HG03571 (cell line): ENCODE measurements at regions not wholly inside any gene's neighbourhood (a gene's known extent, or its start where the extent isn't known, plus 50 kb on each side); places are given as distances from the start of the nearest gene placed in this dataset.

ENCODE experiments used
- ATAC-seq: cut with Tn5 transposase; IDR thresholded peaks from one replicate; pipeline ENCODE4 v1.9.1; 2021; ENCODE audit not compliant: unreplicated experiment

DNA sequence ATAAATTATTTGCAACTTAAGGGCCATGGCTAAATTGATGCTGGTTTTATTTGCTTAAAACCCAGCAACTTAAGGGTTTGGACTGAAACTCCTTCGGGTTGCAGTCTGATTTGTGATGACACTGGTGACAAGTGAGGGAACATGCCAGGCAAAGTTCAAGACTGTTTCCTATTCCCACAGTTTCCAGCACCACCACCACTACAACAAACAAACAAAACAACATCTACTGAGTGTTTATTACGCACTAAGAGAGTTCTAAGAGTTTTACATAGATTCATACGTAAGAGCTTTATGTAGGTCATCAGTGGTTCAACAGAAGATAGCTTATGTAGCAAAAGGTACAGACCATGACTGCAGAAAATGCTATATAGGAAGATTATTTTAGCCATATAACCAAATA, 1582.1 kb downstream of the BRINP3 start:
- no peak for ATAC-seq

DNA sequence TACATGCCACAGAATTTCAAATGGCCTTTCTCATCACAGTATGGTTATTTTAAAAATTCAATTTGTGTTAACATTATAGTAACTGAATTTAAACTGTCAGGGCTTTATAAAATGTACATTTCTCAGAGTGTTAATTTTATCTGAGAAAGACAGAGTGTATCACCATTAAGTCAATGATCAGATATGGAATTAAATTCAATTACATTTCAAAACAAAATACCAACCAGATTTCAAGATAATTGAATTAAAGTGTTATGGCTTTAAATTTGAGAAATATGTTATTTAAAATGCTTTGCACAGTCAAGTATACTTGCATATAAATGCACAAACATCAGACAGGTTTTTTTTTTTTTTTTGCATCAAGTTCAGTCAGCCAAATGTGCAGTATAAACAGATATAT, 1574.4 kb downstream of the BRINP3 start:
- ATAC-seq: no peak

DNA sequence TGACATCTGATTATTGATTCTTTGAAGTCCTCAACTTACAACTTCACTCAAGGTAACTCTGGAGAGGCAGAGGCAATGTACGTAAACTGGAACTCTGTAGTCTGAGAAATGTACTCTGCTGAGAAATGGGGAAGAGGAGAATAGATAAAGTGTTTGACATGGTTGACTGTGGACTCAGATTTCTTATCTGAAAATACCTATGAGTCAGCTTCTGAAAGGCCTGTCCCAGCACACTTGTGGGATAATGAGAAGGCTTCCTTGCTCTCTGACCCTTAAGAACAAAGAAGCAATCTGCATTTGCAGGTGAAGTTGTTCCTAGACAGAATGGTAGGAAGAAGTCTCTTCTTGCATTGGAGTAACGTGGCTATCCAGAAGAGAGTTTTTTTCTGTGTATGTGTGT, 1573.5 kb downstream of the BRINP3 start:
- no peak for ATAC-seq

DNA sequence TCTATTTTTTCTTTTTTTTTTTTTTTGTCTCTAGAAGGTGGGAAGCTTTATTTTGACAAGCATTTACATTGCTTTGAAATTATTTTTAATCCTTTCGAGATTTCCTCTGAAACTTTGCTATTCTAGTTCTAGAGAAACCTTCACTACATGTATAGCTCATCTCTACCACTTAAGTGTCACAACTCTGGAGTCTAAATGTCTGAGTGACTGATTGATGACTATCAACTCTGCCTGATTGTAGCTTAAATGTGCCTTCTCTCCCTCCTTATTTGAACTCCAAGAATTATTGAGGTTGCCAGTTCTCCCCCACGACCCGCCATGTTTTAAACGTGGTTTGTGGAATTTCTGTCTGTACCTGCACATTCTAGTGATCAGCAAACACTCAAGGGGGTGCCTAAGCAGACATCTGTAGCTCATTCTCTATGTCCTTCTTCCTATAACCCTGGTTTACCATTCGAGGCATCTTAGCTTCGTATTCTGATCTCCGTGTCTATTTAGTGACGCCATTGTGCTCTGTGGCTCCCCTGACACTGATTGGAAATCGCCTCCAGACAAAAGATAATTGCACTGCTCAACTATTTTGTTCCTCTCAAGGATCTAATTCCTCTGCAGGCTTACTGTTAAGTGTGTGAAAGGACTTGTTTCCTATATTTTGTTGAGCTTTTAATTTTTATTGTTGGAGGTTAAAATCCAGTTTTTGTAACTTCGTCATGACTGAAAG, 1570.6 kb downstream of the BRINP3 start:
- ATAC-seq: no peak

DNA sequence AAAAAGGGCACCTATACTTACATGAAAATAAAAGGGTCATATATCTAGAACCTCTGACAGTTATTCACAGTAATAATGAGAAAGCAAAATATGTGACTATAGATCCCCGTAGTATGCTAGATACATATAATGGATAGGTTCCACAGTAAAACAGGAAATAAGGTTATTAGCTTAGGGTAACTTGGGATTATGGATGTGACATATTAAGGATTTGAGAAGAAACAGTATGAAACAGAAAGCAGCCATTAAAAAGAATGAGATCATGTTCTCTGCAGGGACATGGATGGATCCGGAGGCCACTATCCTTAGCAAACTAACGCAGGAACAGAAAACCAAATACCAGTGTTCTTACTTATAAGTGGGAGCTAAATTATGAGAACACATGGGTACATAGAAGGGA, 1547.3 kb downstream of the BRINP3 start:
- no peak for ATAC-seq

DNA sequence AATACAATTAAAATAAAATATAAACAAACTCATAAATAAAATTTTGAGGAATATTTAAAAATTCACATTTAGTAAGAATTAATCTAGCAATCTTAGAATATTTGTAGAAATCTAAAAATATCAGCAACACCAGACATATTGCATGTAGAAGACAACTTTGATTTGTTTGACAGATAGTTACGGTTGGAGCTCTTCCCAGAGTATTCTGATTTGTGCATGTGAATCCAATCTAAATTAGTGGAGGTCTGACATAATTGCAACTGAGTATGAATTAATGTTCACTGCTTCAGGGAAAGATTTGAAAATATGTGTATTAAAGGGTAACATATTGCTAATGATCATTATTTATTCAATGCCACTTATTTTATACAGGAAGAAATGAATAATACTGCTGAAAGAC, 1546.2 kb downstream of the BRINP3 start:
- no peak for ATAC-seq

DNA sequence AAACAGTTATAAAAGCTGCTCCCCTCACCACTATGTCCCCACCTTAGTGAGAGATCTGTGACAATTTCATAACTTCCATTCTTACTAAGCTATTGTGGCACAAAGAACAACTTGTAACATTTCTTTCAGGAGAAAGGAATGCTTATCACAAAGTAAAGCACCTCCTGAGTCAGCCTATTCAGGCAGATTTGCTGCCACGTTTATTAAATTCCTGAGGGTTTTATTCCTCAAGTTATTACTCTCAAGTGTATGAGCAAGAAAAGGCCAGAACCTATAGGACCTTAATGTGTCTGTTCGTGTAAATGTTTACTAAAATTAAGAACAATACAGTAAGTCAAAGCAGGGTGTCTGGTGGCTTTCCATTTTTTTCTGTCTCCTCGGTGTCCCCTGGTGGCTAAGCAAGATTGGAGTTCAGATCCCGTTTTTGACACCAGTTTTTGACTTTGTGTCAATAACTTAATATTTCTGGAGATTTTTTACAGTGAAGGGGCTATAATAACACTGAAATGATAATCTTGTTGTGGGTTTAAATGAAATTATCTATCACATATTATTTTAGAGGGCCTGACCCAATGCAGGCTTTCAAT, 1539.6 kb downstream of the BRINP3 start:
- no peak for ATAC-seq

DNA sequence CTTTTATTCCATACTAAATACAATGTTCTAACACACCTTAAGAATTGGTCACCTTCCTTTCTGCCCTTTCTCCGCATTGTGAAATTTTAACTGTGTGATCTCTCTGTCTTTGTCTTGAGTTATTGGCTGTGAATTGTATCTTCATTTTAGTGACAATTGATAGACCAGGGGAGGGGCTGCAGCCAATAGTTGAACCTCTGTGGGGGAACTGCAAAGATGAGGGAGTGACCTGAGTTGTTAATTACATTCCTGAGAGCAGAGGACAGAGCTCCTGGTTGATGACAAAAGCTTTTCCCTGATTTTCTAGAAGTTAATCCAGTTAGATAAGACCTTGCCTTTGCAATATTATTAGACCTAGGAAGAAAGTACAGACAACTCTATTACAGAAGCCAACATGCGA, 1535.7 kb downstream of the BRINP3 start:
- ATAC-seq: no peak

DNA sequence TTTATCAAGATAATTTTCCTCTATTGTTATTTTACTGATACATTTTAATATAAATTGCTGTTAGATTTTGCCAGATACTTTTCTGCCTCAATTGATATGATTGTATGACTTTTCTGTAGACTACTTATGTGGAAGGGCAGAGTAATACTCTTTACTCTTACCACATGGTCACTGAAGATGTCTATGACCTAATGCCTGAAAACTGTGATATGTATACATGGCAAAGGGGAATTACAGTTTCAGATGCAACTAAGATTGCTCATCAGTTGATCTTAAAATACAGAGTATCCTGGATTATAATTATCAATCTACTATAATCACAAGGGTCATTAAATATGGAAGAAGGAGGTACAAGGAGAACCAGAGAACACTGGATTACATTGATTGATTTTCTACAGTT, 1528.0 kb downstream of the BRINP3 start:
- no peak for ATAC-seq

DNA sequence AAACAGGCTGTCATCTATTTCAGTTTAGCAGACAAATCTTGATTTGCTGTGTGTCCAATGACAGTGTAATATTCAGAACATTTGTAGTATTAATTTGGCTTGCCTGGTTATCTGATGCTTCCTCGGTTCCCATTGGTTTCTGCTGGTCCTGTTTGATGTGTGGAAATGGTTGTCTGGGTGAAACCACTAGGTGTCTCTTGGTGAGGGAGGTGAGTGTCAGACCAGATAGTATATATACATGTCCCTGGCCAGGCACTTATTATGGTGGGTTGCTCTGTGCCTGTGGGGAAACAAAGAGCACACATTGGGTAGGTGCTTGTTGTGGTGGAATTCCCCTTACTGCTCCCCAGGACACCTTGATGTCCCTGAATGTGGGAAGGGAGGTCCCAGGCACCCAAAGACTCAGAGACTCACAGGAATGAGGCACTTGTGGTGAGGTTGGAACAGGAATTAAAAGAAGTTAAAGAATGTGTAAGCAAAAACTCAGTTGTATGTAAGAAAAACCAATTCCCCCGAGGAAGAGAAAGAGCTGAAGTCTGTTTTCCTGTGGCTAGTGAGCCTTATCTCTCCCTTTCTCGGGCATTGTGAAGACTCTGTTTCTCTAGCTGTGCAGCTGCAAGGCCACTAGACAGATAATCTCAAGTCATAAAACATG, 1519.1 kb downstream of the BRINP3 start:
- ATAC-seq: no peak

DNA sequence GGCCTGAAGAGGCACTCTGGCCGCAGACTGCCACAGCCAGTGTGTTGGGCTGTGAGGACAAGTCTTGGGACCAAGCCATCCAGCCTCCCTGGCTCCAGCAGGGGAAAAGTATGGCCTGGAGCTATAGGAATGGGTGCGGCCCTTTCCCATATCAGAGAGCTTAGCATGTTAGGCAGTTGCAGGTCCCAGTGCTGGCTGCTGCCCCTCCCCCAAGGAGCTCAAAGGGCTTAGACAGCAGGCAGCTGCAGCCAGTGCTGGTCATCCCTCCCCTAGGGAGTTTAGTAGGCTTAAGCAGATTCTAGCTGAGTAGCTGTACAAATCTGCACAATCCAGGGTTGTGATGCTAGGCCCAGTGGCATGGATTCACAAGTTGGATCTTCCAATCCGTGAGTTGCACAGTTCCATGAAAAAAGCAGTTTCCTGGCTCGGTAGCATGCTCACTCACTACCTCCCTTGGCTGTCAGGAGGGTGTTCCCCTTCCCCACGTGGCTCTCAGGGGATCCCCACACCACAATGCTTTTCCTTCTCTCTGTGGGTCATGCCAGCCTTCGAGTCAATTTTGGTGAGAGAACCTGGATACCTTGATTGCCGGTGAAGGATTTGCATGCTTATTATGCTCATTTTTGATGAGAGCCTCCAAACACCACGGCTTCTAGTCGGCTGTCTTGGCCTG, 1490.8 kb downstream of the BRINP3 start:
- no peak for ATAC-seq

DNA sequence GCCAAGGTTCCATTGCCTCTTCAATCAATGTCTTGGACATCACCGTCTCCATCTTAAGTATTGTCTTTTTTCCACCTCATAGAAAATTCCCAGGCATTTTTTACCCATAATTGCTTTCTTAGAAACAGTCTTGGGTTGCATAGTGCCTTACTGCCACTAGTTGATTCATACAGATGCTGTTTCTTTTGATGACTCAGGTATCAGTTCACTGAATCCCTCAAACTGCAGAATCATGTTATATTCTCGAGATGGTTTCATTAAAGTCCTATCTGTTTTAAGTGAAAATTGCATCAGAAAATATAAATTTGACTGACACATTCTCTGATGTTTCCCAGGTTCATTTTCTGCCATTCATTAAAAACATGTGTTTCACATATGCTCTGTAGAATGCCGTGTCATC, 1489.1 kb downstream of the BRINP3 start:
- ATAC-seq: no peak

DNA sequence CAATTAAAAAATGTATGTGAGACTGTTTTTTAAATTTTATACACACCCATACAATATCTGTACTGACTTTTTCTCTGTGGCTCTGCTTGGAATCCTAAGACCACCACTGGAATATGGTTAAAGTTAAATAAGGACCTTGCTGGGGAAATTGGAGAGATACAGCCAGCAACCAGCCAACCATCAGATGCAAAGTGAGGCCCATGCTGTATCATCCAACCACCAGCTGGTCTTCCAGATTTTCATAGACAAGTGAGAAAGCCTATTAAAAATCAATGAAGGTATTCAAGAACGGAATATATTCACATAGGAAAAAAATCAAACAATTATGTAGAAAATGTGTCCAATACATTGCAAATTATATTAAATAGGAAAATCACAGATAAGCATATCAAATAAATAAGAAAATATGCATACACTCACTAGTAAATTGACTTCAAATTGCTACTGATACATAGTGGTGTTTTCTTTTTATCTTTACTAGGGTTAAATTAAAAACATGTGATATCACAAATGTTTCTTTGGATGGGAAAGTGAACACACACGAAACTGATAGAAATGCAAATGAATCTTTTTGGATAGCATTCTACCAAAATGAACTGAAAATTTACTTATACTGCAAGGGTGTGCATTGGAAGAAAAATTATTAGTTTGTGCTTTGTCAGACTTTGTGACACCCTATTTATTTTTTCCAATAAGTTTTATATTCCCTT, 1486.3 kb downstream of the BRINP3 start:
- no peak for ATAC-seq

DNA sequence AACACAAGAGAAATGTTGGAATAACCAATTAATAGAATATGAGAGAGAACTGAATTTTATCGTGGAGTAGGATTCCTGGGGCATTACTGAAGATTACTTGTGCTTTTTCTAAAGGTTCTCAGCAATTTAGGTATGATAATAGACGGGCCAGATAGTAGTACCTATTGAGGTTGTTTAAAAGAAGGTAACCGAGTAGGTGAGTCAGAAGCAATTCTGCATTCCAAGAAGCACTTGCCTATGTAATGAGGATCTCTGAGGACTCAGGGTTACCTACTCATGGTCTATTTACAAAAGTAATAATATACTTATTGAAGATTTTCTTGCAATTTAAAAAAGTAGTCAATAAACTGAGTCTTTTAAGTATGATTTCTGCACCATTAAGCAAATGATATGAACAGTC, 1469.8 kb downstream of the BRINP3 start:
- ATAC-seq: no peak

DNA sequence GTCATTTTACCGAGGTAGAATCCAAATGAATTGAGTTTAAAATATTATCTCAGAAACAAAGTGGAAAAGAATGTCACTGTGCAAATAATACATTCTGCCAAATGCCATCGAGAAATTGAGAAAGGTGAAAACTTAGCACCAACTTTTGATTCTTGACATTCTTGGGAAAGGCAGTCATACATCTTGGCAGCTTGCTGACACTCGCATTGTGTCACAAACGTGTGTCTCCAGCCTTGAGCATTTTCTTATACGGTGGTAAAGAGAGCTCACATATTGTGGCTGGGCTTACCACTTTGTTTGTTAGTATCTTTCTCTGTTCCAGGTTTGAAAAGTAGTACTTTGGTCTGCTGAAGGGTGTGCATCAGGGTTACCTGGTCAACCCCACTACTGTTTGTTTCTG, 1456.1 kb downstream of the BRINP3 start:
- no peak for ATAC-seq

DNA sequence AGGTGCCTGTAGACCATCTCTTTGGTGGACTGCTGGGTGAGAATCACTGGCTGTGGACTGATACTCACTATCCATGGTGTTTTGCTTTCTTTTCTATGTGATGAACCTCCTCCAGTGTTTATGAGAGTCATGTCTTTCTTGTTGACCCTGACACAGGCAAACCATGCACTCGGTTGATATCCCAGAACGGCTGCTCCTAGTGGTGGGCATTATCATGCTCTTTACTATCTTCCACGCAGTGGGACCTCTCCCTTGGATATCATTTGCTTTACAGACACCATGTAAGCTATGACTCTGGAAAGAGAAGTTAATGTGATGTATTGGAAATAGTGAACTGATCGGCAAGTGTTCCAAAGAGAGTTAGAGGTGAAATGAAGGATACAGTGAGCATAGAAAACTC, 1455.6 kb downstream of the BRINP3 start:
- no peak for ATAC-seq

DNA sequence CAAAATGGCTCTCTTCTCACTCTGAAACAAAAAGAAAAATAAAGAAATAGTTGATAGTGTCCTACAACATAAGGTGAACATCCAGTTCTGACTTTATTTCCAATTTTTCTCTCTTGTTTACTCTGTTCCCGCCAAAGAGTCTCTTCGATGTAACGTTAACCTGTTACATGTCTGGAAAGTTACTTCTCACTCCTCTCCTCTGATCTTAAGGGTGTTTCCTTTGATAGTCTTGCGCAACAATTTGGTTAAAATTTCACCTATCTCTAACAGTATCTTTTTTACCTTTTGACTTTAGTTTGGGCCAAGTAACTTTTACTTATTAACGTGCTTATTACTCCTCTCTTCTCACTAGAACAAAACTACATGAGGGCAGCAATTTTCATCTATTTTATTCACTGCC, 1450.2 kb downstream of the BRINP3 start:
- ATAC-seq: no peak

DNA sequence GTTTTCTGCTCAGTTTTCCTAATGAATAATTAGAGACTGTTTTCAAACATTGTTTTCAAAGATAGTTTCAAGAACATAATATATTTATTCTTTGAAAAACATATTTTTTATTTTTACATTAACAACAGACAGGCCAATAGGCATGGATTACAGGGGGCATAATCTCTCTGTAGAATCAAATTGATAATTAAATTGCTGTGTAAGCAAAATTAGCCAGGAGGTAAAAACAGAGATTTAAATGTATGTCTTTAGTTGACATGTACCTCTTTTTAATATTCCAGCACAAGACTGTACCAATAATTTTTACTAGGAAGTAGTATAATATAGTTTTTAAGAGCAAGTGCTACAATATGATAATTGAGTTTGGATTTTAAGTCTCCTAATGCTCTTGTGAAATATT, 1444.5 kb downstream of the BRINP3 start:
- ATAC-seq: no peak

DNA sequence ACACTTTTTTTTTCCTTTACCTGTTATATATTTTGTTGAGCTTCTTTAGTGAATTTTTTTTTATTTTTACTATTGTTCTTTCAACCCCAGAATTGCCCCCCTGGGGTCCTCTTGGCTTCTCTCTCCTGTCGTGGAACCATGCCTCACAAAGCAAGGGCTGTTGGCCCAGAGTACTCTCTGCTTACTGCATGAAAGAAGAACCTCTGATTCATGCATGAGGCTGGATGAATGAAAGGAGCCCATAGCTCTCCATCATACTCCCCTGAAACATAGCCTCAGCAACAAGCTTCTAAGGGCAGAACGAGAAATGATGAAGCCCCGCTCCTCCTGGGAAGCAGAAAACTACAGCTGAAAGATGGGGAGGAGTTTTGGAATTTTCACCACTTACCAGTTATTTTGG, 1441.0 kb downstream of the BRINP3 start:
- ATAC-seq: no peak

DNA sequence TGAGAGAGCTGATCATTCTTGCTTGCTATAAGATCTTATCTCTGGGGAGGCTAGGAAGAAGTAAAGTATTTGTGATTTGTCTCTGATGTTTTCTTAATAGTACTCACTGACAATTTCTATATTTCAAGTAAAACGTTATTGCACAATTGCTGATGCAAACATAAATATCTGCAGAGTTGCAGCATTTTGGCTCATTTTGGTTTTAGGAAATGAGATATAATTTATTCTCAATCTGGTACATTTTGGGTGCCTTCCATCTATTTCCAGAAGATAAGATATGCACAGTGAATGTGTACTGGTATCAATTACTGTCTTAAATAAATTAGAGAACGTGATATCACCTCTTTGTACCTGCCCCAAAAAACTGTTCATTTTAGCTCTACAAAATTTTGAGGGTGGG, 1431.5 kb downstream of the BRINP3 start:
- ATAC-seq: no peak

DNA sequence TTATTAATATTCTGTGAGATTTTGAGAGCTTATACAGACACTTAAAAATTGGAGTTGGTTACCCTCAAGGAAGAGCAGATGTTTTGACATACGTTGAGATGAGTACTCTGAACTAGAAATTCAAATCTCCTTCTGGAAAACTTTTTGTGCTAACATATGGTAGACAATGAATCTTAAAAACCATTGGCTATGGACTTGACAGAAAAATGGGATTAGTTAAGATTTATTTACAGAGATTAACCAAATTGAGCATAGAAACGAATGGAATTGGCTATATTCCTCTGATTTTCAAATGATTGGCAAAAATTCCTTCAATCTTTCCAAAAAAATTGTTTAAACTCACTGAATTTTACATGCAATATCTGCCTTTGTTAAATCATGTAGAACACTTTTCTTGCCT, 1392.9 kb downstream of the BRINP3 start:
- no peak for ATAC-seq
